ACC112 (cell line): ENCODE measurements at regions not wholly inside any gene's neighbourhood (a gene's known extent, or its start where the extent isn't known, plus 50 kb on each side); places are given as distances from the start of the nearest gene placed in this dataset.

Experiments used
- H2AFZ ChIP-seq: fragments of 200-600 bp; sonication (generic); one replicate; pipeline ENCODE4 v1.6.0; 2017; ENCODE audit warnings: antibody characterized with exemption, low read length; ENCODE audit not compliant: unreplicated experiment
- H3K27ac ChIP-seq: fragments of 200-600 bp; sonication (generic); 2 replicates; pipeline ENCODE4 v1.5.1; 2014; ENCODE audit warnings: low read depth, mild to moderate bottlenecking, antibody characterized with exemption, low read length, moderate library complexity
- H3K27me3 ChIP-seq: fragments of 200-600 bp; sonication (generic); 2 replicates; pipeline ENCODE4 v1.6.1; 2014; ENCODE audit warnings: mild to moderate bottlenecking, antibody characterized with exemption, low read length, moderate library complexity, mixed read lengths; ENCODE audit not compliant: insufficient read depth
- H3K36me3 ChIP-seq: fragments of 200-600 bp; sonication (generic); 2 replicates; pipeline ENCODE4 v1.6.1; 2016; ENCODE audit warnings: mild to moderate bottlenecking, antibody characterized with exemption, low read length, moderate library complexity, mixed read lengths; ENCODE audit not compliant: insufficient read depth
- H3K4me1 ChIP-seq: fragments of 200-600 bp; sonication (generic); one replicate; pipeline ENCODE4 v1.6.1; 2016; ENCODE audit warnings: low read length, mixed read lengths; ENCODE audit not compliant: insufficient read depth, unreplicated experiment, control insufficient read depth
- H3K4me3 ChIP-seq: fragments of 200-600 bp; sonication (generic); 2 replicates; pipeline ENCODE4 v1.5.1; 2014; ENCODE audit warnings: mild to moderate bottlenecking, low read depth, low read length
- H3K79me2 ChIP-seq: fragments of 200-600 bp; sonication (generic); one replicate; pipeline ENCODE4 v1.6.0; 2016; ENCODE audit warnings: low read length; ENCODE audit not compliant: control insufficient read depth, unreplicated experiment, insufficient read depth

DNA sequence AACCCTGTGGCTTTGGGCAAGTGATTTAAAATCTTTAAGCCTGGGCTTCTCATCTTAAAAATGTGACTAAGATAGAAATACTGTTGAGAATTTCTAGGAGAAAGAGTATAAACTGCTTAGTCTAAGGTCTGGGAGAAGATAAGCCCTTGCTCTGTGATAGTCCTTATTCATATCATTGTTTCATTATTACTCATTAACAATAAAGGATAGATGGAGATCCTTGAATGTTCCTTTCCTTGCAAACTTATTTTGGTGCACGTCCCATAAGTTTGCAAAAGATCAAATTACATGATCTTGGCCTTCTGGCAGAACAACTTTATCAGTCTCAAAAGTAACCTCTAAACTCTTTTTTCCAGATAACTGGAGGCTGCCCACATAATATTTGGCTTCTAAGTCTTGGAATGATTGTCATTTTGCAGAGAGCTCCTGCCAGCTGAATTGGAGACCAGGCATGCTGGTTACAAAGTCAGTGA is 138.3 kb downstream of the FAM124B start:
- H3K79me2 ChIP-seq = no peaks in the 10 kb centered on the region
- H3K36me3 ChIP-seq = no peaks in the 10 kb centered on the region
- H3K27ac ChIP-seq = peak overlapping the region; percentile 68
- peak overlapping the region; percentile 43 for H2AFZ ChIP-seq
- peaks cover 30% of the 10 kb centered on the region for H3K4me1 ChIP-seq
- H3K27me3 ChIP-seq = no peaks in the 10 kb centered on the region
- H3K4me3 ChIP-seq = no peak overlapping the region

DNA sequence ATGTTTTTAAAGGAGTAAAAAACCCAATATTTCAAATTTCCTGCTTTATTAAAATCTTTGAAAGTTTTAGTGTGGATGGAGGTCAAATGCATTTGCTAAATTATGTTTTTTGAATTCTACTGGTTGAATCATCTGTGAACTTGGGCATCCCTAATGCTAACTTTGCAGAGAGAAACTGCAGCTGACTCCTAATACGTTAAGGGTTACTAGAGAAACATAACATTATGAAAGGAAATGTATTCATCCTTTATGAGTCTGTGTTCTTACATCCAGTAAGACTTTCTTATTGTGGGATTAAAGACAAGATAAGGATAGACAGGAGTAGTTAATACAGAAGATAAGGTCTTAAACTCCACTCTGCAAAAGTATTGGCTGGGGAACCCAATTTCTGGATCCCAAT is 140.6 kb downstream of the FAM124B start:
- H3K79me2 ChIP-seq = no peaks in the 10 kb centered on the region
- no peaks in the 10 kb centered on the region for H3K36me3 ChIP-seq
- H3K4me3 ChIP-seq = no peak overlapping the region
- peaks cover 27% of the 10 kb centered on the region for H3K4me1 ChIP-seq
- H2AFZ ChIP-seq = no peak overlapping the region
- H3K27me3 ChIP-seq = no peaks in the 10 kb centered on the region
- peak overlapping the region; percentile 29; the same call in 1 of the 2 replicates for H3K27ac ChIP-seq

GRCh38 chr2:224260372-224261020 is 141.4 kb downstream of the FAM124B start:
- no peak overlapping the region for H2AFZ ChIP-seq
- H3K27me3 ChIP-seq = no peaks in the 10 kb centered on the region
- no peak overlapping the region for H3K4me3 ChIP-seq
- H3K79me2 ChIP-seq = no peaks in the 10 kb centered on the region
- H3K27ac ChIP-seq = peak overlapping the region; percentile 29; the same call in 1 of the 2 replicates
- H3K36me3 ChIP-seq = no peaks in the 10 kb centered on the region
- peaks cover 23% of the 10 kb centered on the region for H3K4me1 ChIP-seq

DNA sequence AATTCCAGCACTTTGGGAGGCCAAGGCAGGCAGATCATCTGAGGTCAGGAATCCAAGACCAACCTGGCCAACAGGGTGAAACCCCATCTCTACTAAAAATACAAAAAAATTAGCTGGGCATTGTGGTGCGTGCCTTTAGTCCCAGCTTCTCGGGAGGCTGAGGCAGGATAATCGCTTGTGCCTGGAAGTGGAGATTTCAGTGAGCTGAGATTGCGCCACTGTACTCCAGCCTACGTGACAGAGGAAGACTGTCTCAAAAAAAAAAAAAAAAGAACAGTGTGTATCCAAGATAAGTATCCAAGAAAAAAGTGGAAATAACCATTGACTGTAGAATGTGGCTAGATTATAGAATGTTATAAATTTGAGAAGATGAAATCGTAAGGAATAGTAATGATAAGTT is 142.1 kb downstream of the FAM124B start:
- no peak overlapping the region for H2AFZ ChIP-seq
- H3K79me2 ChIP-seq = no peaks in the 10 kb centered on the region
- no peak overlapping the region for H3K4me3 ChIP-seq
- H3K27ac ChIP-seq = no peak overlapping the region
- no peaks in the 10 kb centered on the region for H3K27me3 ChIP-seq
- no peaks in the 10 kb centered on the region for H3K36me3 ChIP-seq
- peaks cover 23% of the 10 kb centered on the region for H3K4me1 ChIP-seq

GRCh38 chr2:224258059-224258458 is 143.8 kb downstream of the FAM124B start:
- no peak overlapping the region for H2AFZ ChIP-seq
- peaks cover 13% of the 10 kb centered on the region for H3K4me1 ChIP-seq

GRCh38 chr2:224257156-224257555 is 144.8 kb downstream of the FAM124B start:
- no peaks in the 10 kb centered on the region for H3K36me3 ChIP-seq
- no peaks in the 10 kb centered on the region for H3K27me3 ChIP-seq
- no peaks in the 10 kb centered on the region for H3K79me2 ChIP-seq
- H3K27ac ChIP-seq = no peak overlapping the region
- no peak overlapping the region for H3K4me3 ChIP-seq
- H3K4me1 ChIP-seq = peaks cover 13% of the 10 kb centered on the region
- H2AFZ ChIP-seq = no peak overlapping the region

More at GRCh38 chr2:224258059-224258458, 143.8 kb downstream of the FAM124B start:
- Histone ChIP-seq H3K4me3 (no peak overlapping the region), H3K36me3 (no peaks in the 10 kb centered on the region), H3K27ac (no peak overlapping the region), H3K79me2 (no peaks in the 10 kb centered on the region), H3K27me3 (no peaks in the 10 kb centered on the region)

GRCh38 chr2:224253464-224253863 is 148.4 kb downstream of the FAM124B start:
- Histone ChIP-seq H3K79me2 (no peaks in the 10 kb centered on the region), H3K27me3 (no peaks in the 10 kb centered on the region), H3K27ac (no peak overlapping the region), H3K36me3 (no peaks in the 10 kb centered on the region), H2AFZ (no peak overlapping the region), H3K4me1 (peaks cover 7% of the 10 kb centered on the region), H3K4me3 (no peak overlapping the region)

- Histone ChIP-seq H3K79me2 (no peaks in the 10 kb centered on the region), H3K27me3 (no peaks in the 10 kb centered on the region), H3K4me1 (peaks cover 7% of the 10 kb centered on the region), H3K36me3 (no peaks in the 10 kb centered on the region), H2AFZ (no peak overlapping the region), H3K4me3 (no peak overlapping the region), H3K27ac (no peak overlapping the region)
These were observed 149.3 kb downstream of the FAM124B start for GRCh38 chr2:224252631-224253030.

GRCh38 chr2:224248944-224249371 is 152.9 kb downstream of the FAM124B start:
- no peaks in the 10 kb centered on the region for H3K27me3 ChIP-seq
- H3K4me1 ChIP-seq = peaks cover 7% of the 10 kb centered on the region
- H2AFZ ChIP-seq = no peak overlapping the region
- H3K36me3 ChIP-seq = no peaks in the 10 kb centered on the region
- H3K79me2 ChIP-seq = no peaks in the 10 kb centered on the region
- no peak overlapping the region for H3K4me3 ChIP-seq
- no peak overlapping the region for H3K27ac ChIP-seq

DNA sequence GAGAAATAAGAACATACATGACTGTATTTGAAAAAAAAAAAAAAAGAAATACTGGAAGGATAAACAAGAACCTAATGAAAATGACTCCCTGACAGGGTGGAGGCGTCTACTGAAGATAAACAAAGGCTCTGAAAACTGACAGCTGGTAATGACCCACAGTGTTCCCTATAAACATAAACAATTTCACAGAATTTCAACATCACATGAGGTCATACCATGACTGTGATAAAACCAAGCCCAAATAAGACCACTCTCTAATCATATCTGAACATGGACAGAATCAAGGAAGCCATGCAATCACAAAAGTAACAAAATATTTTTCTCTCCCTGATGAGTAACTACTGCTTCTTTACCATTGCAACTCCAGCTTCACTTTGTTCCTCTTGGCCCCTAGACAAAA is 159.3 kb downstream of the FAM124B start:
- Histone ChIP-seq H3K4me3 (no peak overlapping the region), H2AFZ (no peak overlapping the region), H3K36me3 (no peaks in the 10 kb centered on the region), H3K4me1 (no peaks in the 10 kb centered on the region), H3K27ac (no peak overlapping the region), H3K79me2 (no peaks in the 10 kb centered on the region), H3K27me3 (no peaks in the 10 kb centered on the region)

DNA sequence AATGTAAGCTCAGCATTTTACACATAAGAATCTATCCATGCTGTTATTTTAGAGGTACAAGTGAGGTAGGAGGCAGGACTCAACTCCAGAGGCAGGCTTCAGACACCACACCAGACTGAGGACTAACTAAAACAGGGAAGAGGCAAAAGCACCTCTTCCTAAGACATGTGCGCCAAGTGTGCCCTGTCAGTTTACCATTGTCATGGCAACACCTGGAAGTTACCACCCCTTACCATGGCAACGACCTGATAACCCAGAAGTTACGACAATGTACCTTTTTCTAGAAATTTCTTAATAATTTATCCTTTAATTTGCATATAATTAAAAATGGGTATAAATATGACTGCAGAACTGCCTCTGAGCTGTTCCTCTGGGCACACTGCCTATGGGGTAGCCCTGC is 160.1 kb downstream of the FAM124B start:
- Histone ChIP-seq H3K27me3 (no peaks in the 10 kb centered on the region), H3K4me3 (no peak overlapping the region), H2AFZ (no peak overlapping the region), H3K27ac (no peak overlapping the region), H3K36me3 (no peaks in the 10 kb centered on the region), H3K4me1 (no peaks in the 10 kb centered on the region), H3K79me2 (no peaks in the 10 kb centered on the region)
